GM19239 (cell line): ENCODE measurements at regions not wholly inside any gene's neighbourhood (a gene's known extent, or its start where the extent isn't known, plus 50 kb on each side); places are given as distances from the start of the nearest gene placed in this dataset.
"Not testable (repeated sequence)": the region's sequence is repeated elsewhere in the genome, so short reads cannot be mapped to it uniquely, and the experiment has no call there.

Source experiments
- DNase-seq: peaks from one replicate; pipeline ENCODE4 v3.0.0; 2011; ENCODE audit warnings: low spot score; ENCODE audit not compliant: insufficient read length
- FAIRE-seq: peaks from 2 replicates; lab custom pipeline; 2011; peaks lifted over from hg19 to GRCh38; lab: Jason Lieb, UNC

DNA sequence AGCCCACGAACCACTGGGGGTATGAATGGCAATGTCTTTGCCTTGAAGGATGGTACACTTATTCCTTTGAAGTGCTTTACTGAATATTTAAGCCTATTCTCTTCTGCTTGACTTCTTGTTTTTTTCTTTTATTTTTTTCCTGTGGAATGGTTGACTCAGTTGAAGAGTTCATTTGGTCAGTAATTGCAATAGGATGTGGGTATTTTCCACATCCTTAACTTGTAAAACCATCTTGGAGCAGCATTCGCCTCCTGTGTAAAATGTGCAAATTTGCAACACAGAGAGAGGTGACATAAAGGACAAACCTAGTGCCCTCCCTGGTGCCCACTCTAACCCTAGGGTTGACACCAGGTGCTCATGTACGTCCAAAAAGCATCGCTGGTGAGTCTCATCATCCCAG, 347.0 kb downstream of the GATA3 start:
- no peak for FAIRE-seq

GRCh38 chr10:8402576-8402975, 348.1 kb downstream of the GATA3 start:
- FAIRE-seq, result no peak

More for the DNA sequence above, 347.0 kb downstream of the GATA3 start:
- DNase-seq, result no peak

DNA sequence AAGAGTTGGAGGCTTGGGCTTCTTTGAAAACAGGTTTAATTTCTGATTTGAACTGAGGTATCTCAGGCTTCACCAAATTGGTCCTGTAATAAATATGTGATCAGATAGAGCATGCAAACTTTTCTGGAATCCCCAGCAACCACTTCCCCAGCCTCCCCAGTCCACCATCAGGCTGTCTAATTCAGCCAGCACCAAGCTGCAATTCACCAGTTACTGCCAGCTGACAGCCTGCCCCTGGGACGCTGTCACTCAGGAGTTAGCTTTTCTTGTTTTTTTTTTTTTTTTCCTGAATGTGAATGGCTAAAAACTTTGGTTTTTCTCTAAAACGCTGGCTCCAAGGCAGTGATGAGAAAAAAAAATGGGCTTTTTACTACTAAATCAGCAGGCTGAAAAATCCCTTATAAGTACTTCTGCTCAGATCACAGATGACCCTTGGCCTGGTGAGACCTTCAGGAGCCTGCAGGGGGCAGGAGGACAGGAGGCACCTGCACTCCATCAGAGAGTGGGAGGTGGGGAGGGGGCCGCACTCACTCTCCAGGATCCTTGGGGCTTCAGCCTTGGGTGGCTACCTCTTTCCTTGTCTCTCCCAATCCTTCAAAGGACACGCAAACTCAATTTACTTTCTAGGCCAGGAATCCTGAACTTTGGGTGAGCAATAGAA, 349.4 kb downstream of the GATA3 start:
- DNase-seq (no peak), FAIRE-seq (no peak)

More at GRCh38 chr10:8402576-8402975, 348.1 kb downstream of the GATA3 start:
- DNase-seq, result no peak

GRCh38 chr10:8404721-8405120, 350.2 kb downstream of the GATA3 start:
- DNase-seq, result no peak
- FAIRE-seq, result no peak

DNA sequence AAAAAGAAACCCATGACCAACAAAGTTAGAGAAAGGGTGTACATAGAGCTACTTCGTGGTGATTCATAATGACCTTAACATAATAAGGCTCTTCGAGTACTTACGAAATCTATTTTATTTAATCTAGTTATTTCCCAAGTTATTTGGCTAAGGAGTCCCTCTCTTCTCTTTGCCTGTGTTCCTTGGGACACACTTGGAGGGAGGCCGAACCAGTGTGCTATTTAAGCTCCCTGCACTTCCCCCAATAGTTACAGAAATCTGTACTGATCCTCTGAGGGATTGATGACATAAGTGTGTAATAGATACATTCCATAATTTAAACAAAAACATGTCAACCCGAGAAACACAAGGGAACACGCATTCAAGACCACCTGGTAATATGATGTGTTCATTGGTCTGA, 351.1 kb downstream of the GATA3 start:
- no peak for DNase-seq

GRCh38 chr10:8407501-8408021, 353.1 kb downstream of the GATA3 start:
- FAIRE-seq (no peak), DNase-seq (no peak)

More for the DNA sequence above, 351.1 kb downstream of the GATA3 start:
- no peak for FAIRE-seq

DNA sequence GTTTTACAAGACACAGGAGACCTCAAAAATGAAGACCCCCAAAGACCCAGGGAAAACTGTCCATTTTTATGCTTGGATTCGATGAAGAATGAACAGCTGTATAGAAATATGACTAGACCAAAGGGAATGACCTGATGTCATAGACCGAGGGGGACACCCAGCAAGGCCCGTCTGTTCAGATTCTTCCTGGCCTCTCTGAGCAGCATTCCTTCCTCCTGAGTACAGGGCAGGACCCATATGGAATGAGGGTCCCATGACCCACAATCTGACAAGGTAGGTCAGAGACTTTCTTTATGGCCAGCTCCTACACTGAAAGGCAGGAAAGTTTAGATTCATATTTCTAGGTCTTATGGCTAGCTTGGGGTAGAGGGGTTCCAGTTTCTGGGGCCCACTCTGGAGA, 356.0 kb downstream of the GATA3 start:
- FAIRE-seq (no peak), DNase-seq (no peak)

GRCh38 chr10:8412541-8412940, 358.1 kb downstream of the GATA3 start:
- no peak for DNase-seq
- FAIRE-seq, result no peak

DNA sequence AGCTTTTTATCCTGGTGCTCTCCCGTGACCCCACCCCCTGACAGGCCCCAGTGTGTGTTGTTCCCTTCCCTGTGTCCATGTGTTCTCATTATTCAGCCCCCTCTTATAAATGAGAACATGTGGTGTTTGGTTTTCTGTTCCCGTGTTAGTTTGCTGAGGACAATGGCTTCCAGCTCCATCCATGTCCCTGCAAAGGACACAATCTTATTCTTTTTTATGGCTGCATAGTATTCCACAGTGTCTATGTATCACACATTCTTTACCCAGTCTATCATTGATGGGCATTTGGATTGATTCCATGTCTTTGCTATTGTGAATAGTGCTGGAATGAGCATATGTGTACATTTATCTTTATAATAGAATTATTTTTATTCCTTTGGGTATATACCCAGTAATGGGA, 360.5 kb downstream of the GATA3 start:
- DNase-seq, FAIRE-seq: not testable (repeated sequence)

GRCh38 chr10:8416192-8416701, 361.8 kb downstream of the GATA3 start:
- DNase-seq (no peak), FAIRE-seq (no peak)

DNA sequence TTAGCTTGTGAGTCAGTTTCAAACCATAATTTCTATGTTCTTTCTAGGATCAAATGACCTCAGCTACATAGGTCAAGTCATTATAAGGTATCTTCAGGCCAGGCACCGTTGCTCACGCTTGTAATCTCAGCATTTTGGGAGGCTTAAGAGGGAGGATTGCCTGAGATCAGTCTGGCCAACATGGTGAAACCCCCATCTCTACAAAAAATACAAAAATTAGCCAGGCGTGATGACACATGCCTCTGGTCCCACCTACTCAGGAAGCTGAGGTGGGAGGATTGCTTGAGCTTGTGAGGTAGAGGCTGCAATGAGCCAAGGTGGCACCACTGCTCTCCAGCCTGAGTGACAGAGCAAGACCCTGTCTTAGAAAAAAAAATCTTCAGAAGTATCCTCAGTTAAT, 362.3 kb downstream of the GATA3 start:
- DNase-seq (no peak), FAIRE-seq (no peak)

DNA sequence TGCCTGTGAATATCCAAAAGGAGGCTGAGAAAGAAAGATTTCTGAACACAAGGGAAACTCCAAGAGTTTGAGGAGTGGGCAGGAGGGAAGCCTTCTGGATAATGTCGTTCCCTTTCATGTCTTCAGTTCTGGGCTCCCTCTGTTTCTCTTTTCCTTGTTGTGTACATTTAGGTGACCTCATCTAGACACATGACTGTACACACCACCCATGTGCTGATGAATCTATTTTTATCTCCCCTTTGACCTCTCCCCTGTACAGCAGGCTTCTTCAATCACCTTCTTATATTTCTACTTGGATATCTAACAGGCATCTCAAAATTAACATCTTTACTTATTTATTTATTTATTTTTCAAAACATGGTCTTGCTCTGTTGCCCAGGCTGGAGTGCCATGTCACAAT, 363.1 kb downstream of the GATA3 start:
- DNase-seq, result no peak
- FAIRE-seq, result no peak

DNA sequence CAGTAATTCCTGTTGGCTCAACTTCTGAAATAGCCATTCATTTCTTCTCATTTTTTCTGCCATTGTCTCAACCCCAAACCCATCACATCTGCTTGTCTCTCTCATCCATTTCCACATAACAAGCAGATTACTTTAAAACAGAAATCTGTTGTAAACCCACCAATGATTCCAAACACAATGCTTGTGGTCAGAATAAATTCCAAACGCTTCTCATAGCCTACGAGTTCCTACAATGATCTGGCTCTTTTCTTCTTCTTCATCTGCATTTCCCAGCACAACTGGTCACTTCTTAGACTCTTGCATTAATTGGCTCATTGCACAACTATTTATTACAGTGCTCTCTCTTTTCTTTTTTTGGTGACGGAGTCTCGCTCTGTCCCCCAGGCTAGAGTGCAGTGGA, 364.1 kb downstream of the GATA3 start:
- no peak for DNase-seq
- FAIRE-seq, result no peak

- FAIRE-seq (no peak), DNase-seq (no peak)
Observed at GRCh38 chr10:8420182-8420581, 365.7 kb downstream of the GATA3 start.

GRCh38 chr10:8424555-8425211, 370.2 kb downstream of the GATA3 start:
- DNase-seq (no peak), FAIRE-seq (no peak)

DNA sequence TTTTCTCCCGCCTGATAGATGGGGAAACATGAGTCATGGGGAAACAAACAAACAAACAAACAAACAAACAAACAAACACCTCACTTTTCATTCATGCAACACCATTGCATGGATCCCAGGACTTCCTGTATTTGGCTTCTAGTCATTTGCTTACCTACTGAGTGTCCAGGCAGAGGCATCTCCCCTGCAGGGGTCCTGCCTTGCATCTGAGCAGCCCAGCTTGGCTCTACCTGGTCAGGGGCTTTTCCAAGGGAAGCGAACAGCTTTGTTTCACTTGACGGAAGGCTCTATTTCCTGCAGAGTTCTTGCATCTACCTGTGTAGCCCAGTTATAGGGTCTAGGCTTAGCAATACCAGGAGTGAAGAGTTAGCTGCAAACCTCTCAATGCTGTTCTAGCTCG, 374.2 kb downstream of the GATA3 start:
- DNase-seq (no peak), FAIRE-seq (no peak)

GRCh38 chr10:8430321-8430720, 375.8 kb downstream of the GATA3 start:
- DNase-seq (no peak), FAIRE-seq (no peak)

- DNase-seq (no peak), FAIRE-seq (no peak)
Observed at GRCh38 chr10:8431511-8431910, 377.0 kb downstream of the GATA3 start.

DNA sequence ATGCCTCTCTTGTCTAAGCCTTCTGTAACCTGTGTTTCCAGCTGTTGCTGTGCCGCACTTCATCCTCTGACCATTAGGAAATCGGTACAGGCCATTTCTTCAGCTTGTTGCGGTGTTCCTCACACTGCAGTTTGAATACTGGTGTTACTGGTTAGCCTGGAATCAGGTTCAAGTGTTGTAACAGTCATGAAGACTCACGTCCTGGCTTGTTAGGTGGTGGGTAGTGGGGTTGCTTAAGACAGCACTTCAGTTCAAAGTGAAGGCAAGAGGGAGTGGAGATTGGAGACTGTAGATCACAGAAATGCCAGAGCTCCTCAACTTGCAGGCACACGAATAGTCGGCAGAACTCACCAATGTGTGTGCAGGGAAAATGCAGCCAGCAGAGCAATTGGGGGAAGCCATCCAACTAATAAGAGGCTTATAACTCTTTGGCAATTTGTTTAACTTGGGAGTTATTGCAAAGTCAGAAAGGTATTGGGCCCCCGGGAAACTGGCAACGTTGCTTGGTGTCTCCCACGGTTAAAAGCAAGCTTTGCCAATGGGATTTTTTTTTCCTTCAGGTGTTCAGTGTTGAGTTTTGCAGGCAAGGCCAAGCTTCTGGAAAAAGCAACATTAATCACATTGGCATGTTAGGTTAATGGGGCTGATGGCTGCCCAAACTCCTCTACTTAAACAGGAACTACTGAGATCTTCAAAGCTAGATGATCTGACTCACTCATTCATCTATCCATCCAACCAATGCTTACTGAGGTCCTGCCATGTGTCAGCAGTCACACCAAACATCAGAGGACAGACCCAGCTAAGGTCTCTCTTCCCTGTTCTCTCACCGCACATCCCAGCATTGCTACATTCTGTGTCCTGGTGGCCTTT, 380.9 kb downstream of the GATA3 start:
- DNase-seq (no peak), FAIRE-seq (no peak)

DNA sequence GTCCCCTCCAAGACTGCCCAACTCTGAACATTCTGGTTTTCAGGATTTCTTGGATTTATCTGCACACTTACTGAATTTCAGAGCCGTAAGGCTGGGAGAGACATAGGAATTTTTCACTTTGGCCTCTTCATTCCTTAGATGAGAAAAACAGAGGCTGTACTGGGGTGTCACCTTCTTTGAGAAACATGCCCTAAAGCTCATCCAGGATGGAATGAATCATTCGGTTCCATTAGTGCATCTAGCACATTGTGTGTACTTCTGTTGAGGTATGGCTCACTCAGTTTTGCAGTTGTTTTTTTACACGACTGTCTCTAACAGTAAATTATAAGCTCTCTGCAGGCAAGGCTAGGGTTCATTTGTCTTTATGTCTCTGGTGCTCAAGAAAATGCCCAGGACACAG, 383.4 kb downstream of the GATA3 start:
- no peak for FAIRE-seq
- no peak for DNase-seq

GRCh38 chr10:8438603-8439002, 384.1 kb downstream of the GATA3 start:
- DNase-seq (no peak), FAIRE-seq (no peak)
